Progenitor cell of endocrine pancreas (in vitro differentiated cells): ENCODE measurements at regions not wholly inside any gene's neighbourhood (a gene's known extent, or its start where the extent isn't known, plus 50 kb on each side); places are given as distances from the start of the nearest gene placed in this dataset.
"Not testable (repeated sequence)": the region's sequence is repeated elsewhere in the genome, so short reads cannot be mapped to it uniquely, and the experiment has no call there.

Experiments
- DNase-seq: peaks from one replicate; pipeline ENCODE4 v3.0.0; 2021; ENCODE audit warnings: low spot score; ENCODE audit not compliant: unreplicated experiment
- H3K27ac Mint-ChIP-seq: 2 replicates; pipeline ENCODE4 v1.8.0; 2021; ENCODE audit warnings: mild to moderate bottlenecking, moderate library complexity, mixed read lengths
- H3K27me3 Mint-ChIP-seq: 2 replicates; pipeline ENCODE4 v1.8.0; 2021; ENCODE audit warnings: mixed read lengths
- H3K36me3 Mint-ChIP-seq: 2 replicates; pipeline ENCODE4 v1.8.0; 2022; ENCODE audit warnings: mixed read lengths; ENCODE audit not compliant: insufficient read depth
- H3K4me1 Mint-ChIP-seq: 2 replicates; pipeline ENCODE4 v1.8.0; 2021; ENCODE audit warnings: low read depth, mixed read lengths
- H3K4me3 Mint-ChIP-seq: 2 replicates; pipeline ENCODE4 v1.8.0; 2021; ENCODE audit warnings: low read depth, mild to moderate bottlenecking, moderate library complexity, mixed read lengths
- H3K9me3 Mint-ChIP-seq: 2 replicates; pipeline ENCODE4 v1.8.0; 2021; ENCODE audit warnings: low read depth, mixed read lengths
- CTCF ChIP-seq: fragments of 200-600 bp; sonication (generic); IDR thresholded peaks from one replicate; pipeline ENCODE4 v1.5.0; 2021; ENCODE audit warnings: antibody characterized with exemption, mild to moderate bottlenecking; ENCODE audit not compliant: unreplicated experiment

- DNase-seq, result no peak
- H3K4me3 Mint-ChIP-seq, result no peak overlapping the region
- peaks cover 30% of the 10 kb centered on the region for H3K9me3 Mint-ChIP-seq
- no peaks in the 10 kb centered on the region for H3K27me3 Mint-ChIP-seq
- no peaks in the 10 kb centered on the region for H3K4me1 Mint-ChIP-seq
- H3K36me3 Mint-ChIP-seq, result no peaks in the 10 kb centered on the region
- TF ChIP-seq CTCF, result no peak
- H3K27ac Mint-ChIP-seq, result no peak overlapping the region
These were observed 255.0 kb downstream of the MAGEB5 start for GRCh38 chrX:26470941-26471340.

- H3K27me3 Mint-ChIP-seq, result no peaks in the 10 kb centered on the region
- no peak overlapping the region for H3K27ac Mint-ChIP-seq
- no peaks in the 10 kb centered on the region for H3K36me3 Mint-ChIP-seq
- H3K4me1 Mint-ChIP-seq, result no peaks in the 10 kb centered on the region
- no peak for DNase-seq
- no peak overlapping the region for H3K4me3 Mint-ChIP-seq
- H3K9me3 Mint-ChIP-seq, result peaks cover 20% of the 10 kb centered on the region
- no peak for TF ChIP-seq CTCF
These were observed 250.4 kb downstream of the MAGEB5 start for GRCh38 chrX:26466387-26466786.

DNA sequence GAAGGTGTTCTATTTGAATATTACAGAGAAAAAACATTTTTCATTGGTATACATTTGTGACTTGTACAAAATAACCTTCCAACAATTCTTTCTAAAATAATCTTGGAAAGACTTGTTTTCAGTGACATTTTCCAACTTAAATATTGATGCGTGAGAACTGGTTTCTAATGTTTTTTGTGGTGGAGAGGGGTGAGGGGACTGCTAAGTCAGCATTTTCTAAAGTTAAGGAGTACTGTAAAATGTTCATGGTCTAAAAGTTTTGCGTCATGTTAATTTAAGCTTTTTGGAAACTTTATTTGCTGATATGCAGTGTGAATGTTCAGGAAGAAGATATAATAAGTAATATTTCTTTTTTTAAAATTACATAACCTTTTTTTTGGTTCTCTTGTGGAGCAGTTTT lies 229.3 kb downstream of the MAGEB5 start:
- Mint-ChIP-seq H3K27ac (no peak overlapping the region), H3K4me1 (peaks cover 4% of the 10 kb centered on the region), H3K9me3 (peaks cover 4% of the 10 kb centered on the region), H3K36me3 (no peaks in the 10 kb centered on the region), H3K4me3 (no peak overlapping the region), H3K27me3 (no peaks in the 10 kb centered on the region)
- TF ChIP-seq CTCF, result no peak
- DNase-seq, result no peak

GRCh38 chrX:26444417-26444816 lies 228.4 kb downstream of the MAGEB5 start:
- not testable (repeated sequence) for H3K4me3 Mint-ChIP-seq, H3K36me3 Mint-ChIP-seq, H3K27ac Mint-ChIP-seq, H3K4me1 Mint-ChIP-seq, H3K27me3 Mint-ChIP-seq, H3K9me3 Mint-ChIP-seq, DNase-seq

- DNase-seq, result no peak
- no peak overlapping the region for H3K4me3 Mint-ChIP-seq
- peaks cover 5% of the 10 kb centered on the region for H3K9me3 Mint-ChIP-seq
- no peaks in the 10 kb centered on the region for H3K27me3 Mint-ChIP-seq
- H3K27ac Mint-ChIP-seq, result no peak overlapping the region
- H3K4me1 Mint-ChIP-seq, result peaks cover 4% of the 10 kb centered on the region
- H3K36me3 Mint-ChIP-seq, result no peaks in the 10 kb centered on the region
- peak; percentile 71 for TF ChIP-seq CTCF
These were observed 226.4 kb downstream of the MAGEB5 start for GRCh38 chrX:26442340-26442739.

DNA sequence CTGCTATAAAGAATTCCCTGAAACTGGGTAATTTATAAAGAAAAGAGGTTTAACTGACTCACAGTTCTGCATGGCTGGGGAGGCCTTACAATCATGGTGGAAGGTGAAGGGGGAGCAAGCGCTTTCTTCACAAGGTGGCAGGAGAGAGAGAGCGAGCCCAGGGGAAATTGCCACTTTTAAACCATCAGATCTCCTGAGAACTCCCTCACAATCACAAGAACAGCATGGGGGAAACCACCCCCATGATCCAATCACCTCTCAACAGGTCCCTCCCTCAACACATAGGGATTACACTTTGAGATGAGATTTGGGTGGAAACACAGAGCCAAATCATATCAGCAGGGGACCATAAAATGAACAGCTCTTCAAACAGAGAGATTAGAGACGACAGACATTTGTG lies 198.6 kb downstream of the MAGEB5 start:
- no peak overlapping the region for H3K4me3 Mint-ChIP-seq
- no peaks in the 10 kb centered on the region for H3K36me3 Mint-ChIP-seq
- H3K27ac Mint-ChIP-seq, result no peak overlapping the region
- TF ChIP-seq CTCF, result no peak
- no peaks in the 10 kb centered on the region for H3K27me3 Mint-ChIP-seq
- peaks cover 19% of the 10 kb centered on the region for H3K9me3 Mint-ChIP-seq
- no peaks in the 10 kb centered on the region for H3K4me1 Mint-ChIP-seq
- no peak for DNase-seq
